ENCODE measurements at regions not wholly inside any gene's neighbourhood (a gene's known extent, or its start where the extent isn't known, plus 50 kb on each side); places are given as distances from the start of the nearest gene placed in this dataset.

DNA sequence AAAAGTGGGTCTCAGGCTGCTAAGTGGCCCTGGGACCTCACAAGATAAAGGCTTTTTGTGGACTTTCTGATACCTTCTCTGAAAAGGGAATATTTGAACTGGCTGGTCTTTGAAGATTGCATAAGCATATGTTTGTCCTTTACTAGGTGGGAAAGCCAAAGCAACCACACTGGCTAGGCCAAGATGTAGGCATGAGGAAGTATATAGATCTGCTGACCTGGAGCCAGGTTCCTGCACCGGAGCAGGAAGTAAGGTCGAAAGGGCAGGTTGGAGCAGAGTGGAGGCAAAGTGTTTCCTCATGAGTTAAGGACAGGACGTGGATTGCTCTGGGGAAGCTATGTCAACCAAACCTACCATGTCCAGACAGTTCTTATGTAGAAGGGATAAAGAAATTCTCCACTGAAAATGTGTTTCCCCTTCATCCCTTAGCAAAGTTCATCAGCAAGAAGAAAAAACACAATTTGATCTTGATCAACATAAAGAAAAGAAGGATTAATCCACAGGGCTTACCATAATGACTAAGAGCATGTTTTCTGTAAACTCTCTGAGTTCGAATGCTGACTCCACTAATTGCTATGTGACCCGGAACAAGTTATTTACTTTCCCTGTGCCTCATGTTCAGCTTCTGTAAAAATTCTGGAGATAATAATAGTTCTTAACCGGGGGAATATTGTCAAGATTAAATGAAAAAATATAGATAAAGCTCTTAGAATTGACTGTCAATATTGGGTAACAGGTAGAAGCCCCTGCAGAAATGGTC lies 156.1 kb upstream of the SRD5A2 start:
- TF ChIP-seq, protein P1, sequence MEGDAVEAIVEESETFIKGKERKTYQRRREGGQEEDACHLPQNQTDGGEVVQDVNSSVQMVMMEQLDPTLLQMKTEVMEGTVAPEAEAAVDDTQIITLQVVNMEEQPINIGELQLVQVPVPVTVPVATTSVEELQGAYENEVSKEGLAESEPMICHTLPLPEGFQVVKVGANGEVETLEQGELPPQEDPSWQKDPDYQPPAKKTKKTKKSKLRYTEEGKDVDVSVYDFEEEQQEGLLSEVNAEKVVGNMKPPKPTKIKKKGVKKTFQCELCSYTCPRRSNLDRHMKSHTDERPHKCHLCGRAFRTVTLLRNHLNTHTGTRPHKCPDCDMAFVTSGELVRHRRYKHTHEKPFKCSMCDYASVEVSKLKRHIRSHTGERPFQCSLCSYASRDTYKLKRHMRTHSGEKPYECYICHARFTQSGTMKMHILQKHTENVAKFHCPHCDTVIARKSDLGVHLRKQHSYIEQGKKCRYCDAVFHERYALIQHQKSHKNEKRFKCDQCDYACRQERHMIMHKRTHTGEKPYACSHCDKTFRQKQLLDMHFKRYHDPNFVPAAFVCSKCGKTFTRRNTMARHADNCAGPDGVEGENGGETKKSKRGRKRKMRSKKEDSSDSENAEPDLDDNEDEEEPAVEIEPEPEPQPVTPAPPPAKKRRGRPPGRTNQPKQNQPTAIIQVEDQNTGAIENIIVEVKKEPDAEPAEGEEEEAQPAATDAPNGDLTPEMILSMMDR (conservative IDR thresholded peaks at IDR 0.05; ENCODE audit: low read depth, low read length): no peak
- no peak for TF ChIP-seq EZH2 (IDR thresholded peaks at IDR 0.05; ENCODE audit: borderline replicate concordance, low read depth, low read length, poor library complexity, severe bottlenecking)
